ENCODE measurements at regions not wholly inside any gene's neighbourhood (a gene's known extent, or its start where the extent isn't known, plus 50 kb on each side); places are given as distances from the start of the nearest gene placed in this dataset.

GRCh38 chr2:220697011-220697410, 875.1 kb downstream of the EPHA4 start:
- TF ChIP-seq POLR2AphosphoS5 (IDR thresholded peaks at IDR 0.05) (no peak), CTCF (IDR thresholded peaks at IDR 0.05) (no peak), EP300 (IDR thresholded peaks at IDR 0.05; ENCODE audit: low read depth) (no peak)
- Histone ChIP-seq H3K9me3 (peaks cover 0 to 4% of the 10 kb centered on the region in 2 donors), H3K27me3 (no peaks in the 10 kb centered on the region), H3K36me3 (no peaks in the 10 kb centered on the region), H3K4me3 (no peak overlapping the region), H3K4me1 (no peaks in the 10 kb centered on the region), H3K27ac (no peak overlapping the region)
- DNase-seq, result no peak
- intact Hi-C loops (cut with DNase I; ENCODE audit: low total_unique reads), result no loop called here
- 50 to 86% methylated on average over 1 to 2 of the region's 2 CpGs for WGBS, 2 donors (ENCODE audit: low coverage in 1 of 2)
- in situ Hi-C loops (cut with MboI; ENCODE audit: low pct_ligation_motif_present in 1 of 4, low pct_unique_long_range_greater_than_20kb in 1 of 4, low sequenced_read_pairs in 3 of 4), result loop anchor here in 3 of 4 donors (25.0 kb wide), 1 partner anchor 1265 kb away; no protein-coding TSS in a partner anchor

GRCh38 chr2:220701115-220701514, 871.0 kb downstream of the EPHA4 start:
- intact Hi-C loops (cut with DNase I; ENCODE audit: low total_unique reads), result no loop called here

GRCh38 chr2:220703279-220703678, 868.8 kb downstream of the EPHA4 start:
- WGBS, 2 donors (ENCODE audit: low coverage in 1 of 2), result 92 to 94% methylated on average over 5 of the region's 5 CpGs
- Histone ChIP-seq H3K27ac (no peak overlapping the region), H3K4me3 (no peak overlapping the region), H3K4me1 (no peaks in the 10 kb centered on the region), H3K9me3 (peaks cover 0 to 4% of the 10 kb centered on the region in 2 donors), H3K36me3 (no peaks in the 10 kb centered on the region), H3K27me3 (no peaks in the 10 kb centered on the region)
- TF ChIP-seq POLR2AphosphoS5 (IDR thresholded peaks at IDR 0.05), result no peak
- no peak for TF ChIP-seq EP300 (IDR thresholded peaks at IDR 0.05; ENCODE audit: low read depth)
- TF ChIP-seq POLR2A (IDR thresholded peaks at IDR 0.05), result no peak
- TF ChIP-seq CTCF (IDR thresholded peaks at IDR 0.05), result no peak
- DNase-seq, result no peak
- in situ Hi-C loops (cut with MboI; ENCODE audit: low pct_ligation_motif_present in 1 of 4, low pct_unique_long_range_greater_than_20kb in 1 of 4, low sequenced_read_pairs in 3 of 4), result no loop called here
- intact Hi-C loops (cut with DNase I; ENCODE audit: low total_unique reads), result no loop called here

More at GRCh38 chr2:220701115-220701514, 871.0 kb downstream of the EPHA4 start:
- no peak overlapping the region for H3K27ac ChIP-seq
- in situ Hi-C loops (cut with MboI; ENCODE audit: low pct_ligation_motif_present in 1 of 4, low pct_unique_long_range_greater_than_20kb in 1 of 4, low sequenced_read_pairs in 3 of 4), result no loop called here
- H3K4me3 ChIP-seq, result no peak overlapping the region
- H3K4me1 ChIP-seq, result no peaks in the 10 kb centered on the region
- no peaks in the 10 kb centered on the region for H3K36me3 ChIP-seq
- TF ChIP-seq POLR2A (IDR thresholded peaks at IDR 0.05) (no peak), POLR2AphosphoS5 (IDR thresholded peaks at IDR 0.05) (no peak), EP300 (IDR thresholded peaks at IDR 0.05; ENCODE audit: low read depth) (no peak), CTCF (IDR thresholded peaks at IDR 0.05) (no peak)
- H3K9me3 ChIP-seq, result peaks cover 0 to 4% of the 10 kb centered on the region in 2 donors
- no peak for DNase-seq
- 95 to 96% methylated on average over 2 of the region's 2 CpGs for WGBS, 2 donors (ENCODE audit: low coverage in 1 of 2)
- H3K27me3 ChIP-seq, result no peaks in the 10 kb centered on the region

- in situ Hi-C loops (cut with MboI; ENCODE audit: low pct_ligation_motif_present in 1 of 4, low pct_unique_long_range_greater_than_20kb in 1 of 4, low sequenced_read_pairs in 3 of 4) (no loop called here), intact Hi-C loops (cut with DNase I; ENCODE audit: low total_unique reads) (no loop called here)
- H3K27ac ChIP-seq, result no peak overlapping the region
- peaks cover 0 to 4% of the 10 kb centered on the region in 2 donors for H3K9me3 ChIP-seq
- DNase-seq, result no peak
- WGBS, 2 donors (ENCODE audit: low coverage in 1 of 2), result 80 to 96% methylated on average over 4 of the region's 4 CpGs
- TF ChIP-seq POLR2AphosphoS5 (IDR thresholded peaks at IDR 0.05) (no peak), POLR2A (IDR thresholded peaks at IDR 0.05) (no peak), CTCF (IDR thresholded peaks at IDR 0.05) (no peak), EP300 (IDR thresholded peaks at IDR 0.05; ENCODE audit: low read depth) (no peak)
- no peaks in the 10 kb centered on the region for H3K4me1 ChIP-seq
- no peak overlapping the region for H3K4me3 ChIP-seq
- H3K36me3 ChIP-seq, result no peaks in the 10 kb centered on the region
- H3K27me3 ChIP-seq, result no peaks in the 10 kb centered on the region
Measured at GRCh38 chr2:220704081-220704480, 868.0 kb downstream of the EPHA4 start.

Measured in transverse colon (tissue), 4 donors.